ENCODE measurements at regions not wholly inside any gene's neighbourhood (a gene's known extent, or its start where the extent isn't known, plus 50 kb on each side); places are given as distances from the start of the nearest gene placed in this dataset.

DNA sequence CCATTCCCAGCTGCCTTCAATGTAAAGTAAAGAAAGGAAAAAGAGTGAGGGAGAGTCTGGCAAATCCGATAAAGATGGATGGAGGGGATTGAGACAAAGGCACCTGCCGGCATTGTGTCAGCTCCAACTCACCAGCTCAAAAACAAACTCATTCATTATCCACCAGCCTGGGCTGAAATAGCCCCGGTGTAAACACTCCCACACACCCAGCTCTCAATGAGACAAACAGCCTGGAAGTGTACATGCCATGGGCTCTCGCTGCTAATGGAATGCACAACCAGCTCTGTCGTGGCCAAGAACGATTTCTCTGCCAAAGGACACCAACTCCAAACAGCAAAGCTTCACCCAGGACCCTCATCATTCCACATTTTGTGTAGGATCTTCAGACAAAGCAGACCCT, 89.3 kb upstream of the OPCML start:
- H4K20me1 ChIP-seq (ENCODE audit: control insufficient read depth, insufficient read depth, insufficient read length), result no peaks in the 10 kb centered on the region
- H2BK120ac ChIP-seq (ENCODE audit: low read depth, low read length, poor library complexity, severe bottlenecking), result no peak overlapping the region
- H3K18ac ChIP-seq (ENCODE audit: insufficient read length, low read depth, low read length), result no peak overlapping the region
- no peak overlapping the region for H2AK5ac ChIP-seq (ENCODE audit: insufficient read length, low read length)
- TF ChIP-seq, protein P1, sequence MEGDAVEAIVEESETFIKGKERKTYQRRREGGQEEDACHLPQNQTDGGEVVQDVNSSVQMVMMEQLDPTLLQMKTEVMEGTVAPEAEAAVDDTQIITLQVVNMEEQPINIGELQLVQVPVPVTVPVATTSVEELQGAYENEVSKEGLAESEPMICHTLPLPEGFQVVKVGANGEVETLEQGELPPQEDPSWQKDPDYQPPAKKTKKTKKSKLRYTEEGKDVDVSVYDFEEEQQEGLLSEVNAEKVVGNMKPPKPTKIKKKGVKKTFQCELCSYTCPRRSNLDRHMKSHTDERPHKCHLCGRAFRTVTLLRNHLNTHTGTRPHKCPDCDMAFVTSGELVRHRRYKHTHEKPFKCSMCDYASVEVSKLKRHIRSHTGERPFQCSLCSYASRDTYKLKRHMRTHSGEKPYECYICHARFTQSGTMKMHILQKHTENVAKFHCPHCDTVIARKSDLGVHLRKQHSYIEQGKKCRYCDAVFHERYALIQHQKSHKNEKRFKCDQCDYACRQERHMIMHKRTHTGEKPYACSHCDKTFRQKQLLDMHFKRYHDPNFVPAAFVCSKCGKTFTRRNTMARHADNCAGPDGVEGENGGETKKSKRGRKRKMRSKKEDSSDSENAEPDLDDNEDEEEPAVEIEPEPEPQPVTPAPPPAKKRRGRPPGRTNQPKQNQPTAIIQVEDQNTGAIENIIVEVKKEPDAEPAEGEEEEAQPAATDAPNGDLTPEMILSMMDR (conservative IDR thresholded peaks at IDR 0.05), result no peak
- no peak overlapping the region for H2BK12ac ChIP-seq (ENCODE audit: insufficient read length, low read depth, low read length)
- no peak overlapping the region for H2BK20ac ChIP-seq (ENCODE audit: low read depth, low read length, poor library complexity, severe bottlenecking)
- H3K9me3 ChIP-seq (ENCODE audit: control insufficient read depth, low read depth, low read length), result no peaks in the 10 kb centered on the region
- no peaks in the 10 kb centered on the region for H3K79me1 ChIP-seq (ENCODE audit: insufficient read depth, low read depth, low read length, poor library complexity, severe bottlenecking)
- no peak overlapping the region for H4K8ac ChIP-seq (replicated peaks; ENCODE audit: insufficient read length, low read depth, low read length)
- no peak overlapping the region for H3K27ac Mint-ChIP-seq
- no peak for DNase-seq
- no peak overlapping the region for H2BK15ac ChIP-seq (ENCODE audit: low read depth, low read length)
- no peak overlapping the region for H3T11ph ChIP-seq (ENCODE audit: low read length)
- WGBS (ENCODE audit: extremely low coverage, insufficient read length, low lambda C conversion rate), result no CpG with 5 or more reads among the region's 6 CpGs
- H3K4me3 Mint-ChIP-seq, result no peak overlapping the region
- H3K9ac ChIP-seq (ENCODE audit: extremely low read depth, insufficient read length, low read length), result no peak overlapping the region
- H3K79me2 ChIP-seq (ENCODE audit: insufficient read depth, low read length), result no peaks in the 10 kb centered on the region
- H3K4me1 ChIP-seq (ENCODE audit: insufficient read depth, low read length), result no peaks in the 10 kb centered on the region
- peaks cover 0 to 4% (median 0%) of the 10 kb centered on the region in 3 experiments; a peak in 1 of 7 replicates for H3K36me3 Mint-ChIP-seq (ENCODE audit: insufficient read depth in 1 of 3, low read depth in 3 of 3)
- H3K27ac ChIP-seq (ENCODE audit: insufficient read length, low read depth, low read length), result no peak overlapping the region
- H3K56ac ChIP-seq (ENCODE audit: insufficient read length, low read depth, low read length), result no peak overlapping the region
- no peak overlapping the region for H3K14ac ChIP-seq (ENCODE audit: insufficient read depth, low read length)
- no peak overlapping the region for H3K4me2 ChIP-seq (ENCODE audit: insufficient read depth, insufficient read length, low read length)
- H3K23me2 ChIP-seq (ENCODE audit: insufficient read length, low read depth, low read length, poor library complexity, severe bottlenecking), result no peaks in the 10 kb centered on the region
- H2BK5ac ChIP-seq (ENCODE audit: insufficient read length, low read length), result no peak overlapping the region
- no peaks in the 10 kb centered on the region; the same call in 1 of the 2 replicates for H3K27me3 Mint-ChIP-seq (ENCODE audit: low read depth)
- no peak overlapping the region for H4K5ac ChIP-seq (ENCODE audit: insufficient read length, low read depth, low read length)
- H3K4ac ChIP-seq (ENCODE audit: low read depth, low read length), result no peak overlapping the region
- no peak overlapping the region for H2AFZ ChIP-seq (ENCODE audit: low read length)
- no peak overlapping the region for H4K91ac ChIP-seq (ENCODE audit: insufficient read length, low read depth, low read length)
- no peaks in the 10 kb centered on the region for H3K27me3 ChIP-seq (ENCODE audit: insufficient read depth, low read length)
- H3K4me1 Mint-ChIP-seq, result peaks cover 6 to 7% of the 10 kb centered on the region in 2 experiments
- peaks cover 5 to 6% of the 10 kb centered on the region in 2 experiments; a peak in 3 of 5 replicates for H3K9me3 Mint-ChIP-seq
- no peak overlapping the region for H3K23ac ChIP-seq (ENCODE audit: insufficient read length, low read depth, low read length)

Measured in H9 (cell line).